Endothelial cell of umbilical vein (primary cell): ENCODE measurements at regions not wholly inside any gene's neighbourhood (a gene's known extent, or its start where the extent isn't known, plus 50 kb on each side); places are given as distances from the start of the nearest gene placed in this dataset.

Source experiments
- BruUV-seq: library from RNA; stranded (reverse); fragments of 400-500 nt; replicated peaks from 2 replicates; lab custom pipeline; 2021; lab: Mats Ljungman, UMichigan
- CTCF ChIA-PET: fragments of 300-600, 350-600 bp; sonication (Branson Sonifier 250); formaldehyde crosslinking; loops from one replicate; lab custom pipeline; 2021; ENCODE audit warnings: antibody characterized with exemption, inconsistent platforms; lab: Charles Lee
- POLR2A ChIA-PET: fragments of 300-600, 350-600 bp; sonication (Branson Sonifier 250); formaldehyde crosslinking; loops from one replicate; lab custom pipeline; 2021; ENCODE audit warnings: antibody characterized with exemption, inconsistent platforms; lab: Charles Lee
- DNase-seq: peaks from one replicate; pipeline ENCODE4 v3.0.0-alpha.2; 2011; ENCODE audit warnings: low read depth, low spot score
- FAIRE-seq: peaks from 2 replicates; lab custom pipeline; 2011; peaks lifted over from hg19 to GRCh38; lab: Jason Lieb, UNC
- H2AFZ ChIP-seq: 2 replicates; pipeline ENCODE4 v1.6.0; 2012; ENCODE audit warnings: low read depth, low read length, control low read depth, inconsistent platforms
- H3K27ac ChIP-seq: 2 replicates; pipeline ENCODE4 v1.5.1; 2011; ENCODE audit warnings: low read depth, mild to moderate bottlenecking, control low read depth, low read length, moderate library complexity; ENCODE audit not compliant: insufficient read depth
- H3K27me3 ChIP-seq, 2 experiments: 2 replicates each; pipeline versions ENCODE4 v1.6.0 to v1.6.1; 2011; ENCODE audit warnings: low read length in 2 of 2, mixed read lengths in 1 of 2; ENCODE audit not compliant: control insufficient read depth in 2 of 2, insufficient read depth in 2 of 2
- H3K36me3 ChIP-seq, 2 experiments: 2 replicates in 1 of 2; 3 replicates in 1 of 2; pipeline ENCODE4 v1.5.1; 2011; ENCODE audit warnings: low read length in 2 of 2, mild to moderate bottlenecking in 1 of 2, moderate library complexity in 1 of 2; ENCODE audit not compliant: control insufficient read depth in 2 of 2, insufficient read depth in 2 of 2; ENCODE audit errors: extremely low read depth in 1 of 2
- H3K4me1 ChIP-seq: 3 replicates; pipeline ENCODE4 v1.5.1; 2011; ENCODE audit warnings: mild to moderate bottlenecking, low read length; ENCODE audit not compliant: control insufficient read depth, insufficient read depth; ENCODE audit errors: extremely low read depth
- H3K4me2 ChIP-seq: 2 replicates; pipeline ENCODE4 v1.6.1; 2011; ENCODE audit warnings: low read length, control low read depth, mixed read lengths; ENCODE audit not compliant: insufficient read depth
- H3K4me3 ChIP-seq, 3 experiments: fragments of 200-600 bp in 1 of 3; sonication (generic), shearing (Covaris generic) in 1 of 3; replicated peaks in 1 of 3; 2 replicates each; pipeline ENCODE4 v1.5.1; 2011 to 2016; ENCODE audit warnings: control low read depth in 3 of 3, low read length in 3 of 3, mild to moderate bottlenecking in 2 of 3, inconsistent platforms in 1 of 3, low read depth in 1 of 3, moderate library complexity in 1 of 3; ENCODE audit not compliant: insufficient read depth in 1 of 3
- H3K79me2 ChIP-seq: 2 replicates; pipeline ENCODE4 v1.6.0; 2012; ENCODE audit warnings: low read length, inconsistent platforms; ENCODE audit not compliant: control insufficient read depth, insufficient read depth
- H3K9ac ChIP-seq: replicated peaks from 2 replicates; pipeline ENCODE3; 2011; ENCODE audit warnings: low read length, control low read depth; ENCODE audit not compliant: insufficient read depth; ENCODE audit errors: extremely low read depth
- H3K9me1 ChIP-seq: replicated peaks from 3 replicates; pipeline ENCODE4 v1.6.0; 2011; ENCODE audit warnings: mild to moderate bottlenecking, low read length; ENCODE audit not compliant: control insufficient read depth, insufficient read depth; ENCODE audit errors: extremely low read depth
- H3K9me3 ChIP-seq: replicated peaks from 2 replicates; pipeline ENCODE4 v1.5.1; 2012; ENCODE audit warnings: low read length, inconsistent platforms; ENCODE audit not compliant: control insufficient read depth, insufficient read depth
- H4K20me1 ChIP-seq: replicated peaks from 2 replicates; pipeline ENCODE3; 2011; ENCODE audit warnings: mild to moderate bottlenecking, low read length; ENCODE audit not compliant: control insufficient read depth, insufficient read depth; ENCODE audit errors: extremely low read depth
- EZH2 ChIP-seq: IDR thresholded peaks from 2 replicates; pipeline ENCODE4 v1.6.1; 2012; ENCODE audit warnings: borderline replicate concordance, low read depth, mild to moderate bottlenecking, moderate library complexity, low read length, inconsistent platforms; ENCODE audit not compliant: severe bottlenecking
- FOS ChIP-seq: IDR thresholded peaks from 2 replicates; pipeline ENCODE4 v1.6.1; 2011; ENCODE audit warnings: mild to moderate bottlenecking, low read length, moderate library complexity, borderline replicate concordance; ENCODE audit not compliant: insufficient read depth
- GATA2 ChIP-seq: IDR thresholded peaks from 2 replicates; pipeline ENCODE4 v1.7.0; 2011; ENCODE audit warnings: low read depth, mild to moderate bottlenecking, moderate library complexity, mixed read lengths, low read length; ENCODE audit not compliant: insufficient read length, insufficient read depth
- JUN ChIP-seq: IDR thresholded peaks from 2 replicates; pipeline ENCODE4 v1.6.1; 2011; ENCODE audit warnings: borderline replicate concordance, low read depth; ENCODE audit not compliant: insufficient read length, insufficient read depth
- MYC ChIP-seq: IDR thresholded peaks from one replicate; pipeline ENCODE4 v1.6.1; 2011; ENCODE audit warnings: mild to moderate bottlenecking, low read depth, low read length
- POLR2A ChIP-seq: IDR thresholded peaks from 2 replicates; pipeline ENCODE4 v1.6.1; 2012; ENCODE audit warnings: low read depth, mild to moderate bottlenecking, control low read depth, low read length
- POLR2AphosphoS5 ChIP-seq: IDR thresholded peaks from 2 replicates; pipeline ENCODE4 v1.6.1; 2012; ENCODE audit warnings: low read depth, mild to moderate bottlenecking, control low read depth, low read length, moderate library complexity; ENCODE audit not compliant: insufficient read depth
- dilution Hi-C: fragments of 300-500 bp; cut with MboI; formaldehyde crosslinking; loops from one replicate; pipeline ENCODE4 v1.15.0; 2019; ENCODE audit warnings: low sequenced_read_pairs; ENCODE audit not compliant: extremely low pct_ligation_motif_present
- intact Hi-C: fragments of 100-400 bp; cut with micrococcal nuclease; formaldehyde crosslinking; loops from one replicate; pipeline ENCODE4 v1.10.0; 2022
- TF ChIP-seq, protein P1 (sequence below), 2 donors: IDR thresholded peaks; 1 replicate in 1 of 2; 2 replicates in 1 of 2; pipeline ENCODE4 v1.5.1; 2011; ENCODE audit warnings: low read length in 2 of 2, mild to moderate bottlenecking in 2 of 2, moderate library complexity in 2 of 2, control low read depth in 1 of 2, inconsistent platforms in 1 of 2, low read depth in 1 of 2; ENCODE audit not compliant: insufficient read depth in 1 of 2; ENCODE audit errors: extremely low read depth in 1 of 2

DNA sequence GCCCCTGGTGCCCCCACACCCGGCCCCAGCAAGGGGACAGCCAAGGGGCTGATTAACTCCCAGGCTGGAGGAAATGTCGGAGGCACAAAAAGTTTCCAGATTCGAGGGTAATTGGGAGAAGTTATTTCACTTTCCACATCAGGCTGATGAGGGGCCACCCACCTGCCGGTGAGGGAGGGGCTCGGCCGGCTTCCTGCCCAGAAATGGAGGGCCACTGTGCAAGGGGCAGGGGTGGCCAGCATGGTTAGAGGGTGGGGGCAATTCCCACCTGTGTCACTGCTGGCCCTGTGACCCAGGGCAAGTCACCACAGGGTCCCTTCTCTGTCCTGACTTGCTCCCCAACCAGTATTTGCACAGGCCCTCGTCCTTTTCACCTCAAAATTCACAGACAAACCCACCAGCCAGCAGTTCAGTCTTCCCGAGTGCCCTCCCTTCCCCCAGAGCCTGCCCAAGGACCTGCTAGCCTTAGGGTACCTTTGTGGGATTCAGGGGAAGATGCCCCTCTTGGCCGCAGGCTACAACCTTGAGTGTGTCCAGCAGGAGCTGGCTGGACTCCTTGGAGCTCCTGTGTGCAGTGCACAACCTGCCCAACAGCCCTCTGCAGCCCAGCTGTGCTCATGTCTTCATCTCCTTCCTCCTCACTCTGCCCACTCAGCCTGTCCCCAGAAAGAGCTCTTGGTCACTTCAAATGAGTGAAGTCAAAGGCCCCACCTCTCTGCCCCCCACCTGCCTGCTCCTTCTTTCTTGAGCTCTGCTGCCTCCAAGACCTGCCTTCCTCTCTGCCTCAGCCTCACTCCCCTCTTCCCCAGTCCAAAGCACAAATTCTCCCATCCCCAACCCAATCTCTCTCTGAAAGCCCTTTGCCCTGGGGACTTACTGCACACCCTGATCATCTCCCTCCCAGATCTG is 130.5 kb downstream of the BARX1 start:
- dilution Hi-C loops (no loop called here), intact Hi-C loops (no loop called here)
- no peaks in the 10 kb centered on the region for H3K4me1 ChIP-seq
- H3K27me3 ChIP-seq: no peaks in the 10 kb centered on the region
- no peak overlapping the region for H3K9ac ChIP-seq
- H3K79me2 ChIP-seq: no peaks in the 10 kb centered on the region
- no peak overlapping the region for H3K4me3 ChIP-seq
- CTCF ChIA-PET: interaction anchor here (1.5 kb wide), 1 partner anchor 9 kb away, joined by 4 read pairs; no protein-coding TSS in a partner anchor
- H3K4me2 ChIP-seq: no peak overlapping the region
- H3K9me3 ChIP-seq: no peaks in the 10 kb centered on the region
- POLR2A ChIA-PET: no interaction called here
- no peaks in the 10 kb centered on the region for H4K20me1 ChIP-seq
- H3K36me3 ChIP-seq: no peaks in the 10 kb centered on the region
- TF ChIP-seq GATA2 (no peak), JUN (no peak), EZH2 (no peak), POLR2A (no peak), POLR2AphosphoS5 (no peak)
- H3K9me1 ChIP-seq: no peaks in the 10 kb centered on the region
- DNase-seq (no peak), FAIRE-seq (no peak)
- no TSS peak for BruUV-seq
- no peak overlapping the region for H3K27ac ChIP-seq
- no peak overlapping the region for H2AFZ ChIP-seq

DNA sequence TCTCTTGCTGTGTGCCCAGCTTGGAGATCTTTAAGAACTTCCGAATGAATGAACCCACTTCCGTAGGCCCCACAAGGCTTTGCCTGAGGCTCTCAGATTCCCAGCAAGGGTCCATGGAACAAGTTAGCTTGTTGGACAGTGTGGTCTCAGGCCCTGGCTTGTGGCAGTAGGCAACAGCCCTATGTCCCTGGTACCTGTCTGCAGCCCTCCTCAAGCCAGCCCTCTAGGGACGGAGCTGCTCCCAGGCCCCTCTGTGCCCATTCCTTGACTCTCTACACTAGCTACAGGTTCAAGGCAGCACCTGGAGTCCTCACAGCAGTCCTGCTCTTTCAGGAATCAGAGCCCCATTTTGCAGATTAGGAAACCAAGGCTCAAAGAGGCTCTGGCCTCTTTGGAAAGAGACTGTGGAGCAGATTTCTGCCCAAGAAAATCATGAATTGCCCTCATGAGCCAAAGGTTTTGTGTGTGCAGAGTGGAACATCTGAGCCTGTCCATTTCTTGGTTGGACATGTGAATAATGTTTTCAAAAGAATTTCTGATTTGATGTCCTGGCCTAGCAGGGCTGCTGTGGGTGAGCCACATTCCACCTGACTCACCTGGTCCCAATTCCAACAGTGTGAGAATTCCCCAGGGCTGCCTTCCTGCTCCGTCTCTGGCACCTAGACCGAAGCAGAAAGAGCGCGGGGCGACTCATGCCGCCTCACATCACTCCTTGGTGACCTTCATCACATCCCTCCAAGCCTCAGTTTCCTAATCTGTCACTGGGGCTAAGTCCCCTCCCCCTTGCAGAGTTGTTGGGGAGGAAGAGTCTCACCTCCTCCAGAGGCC is 131.7 kb downstream of the BARX1 start:
- Histone ChIP-seq H3K4me2 (no peak overlapping the region), H3K36me3 (no peaks in the 10 kb centered on the region), H3K27ac (no peak overlapping the region), H3K4me1 (no peaks in the 10 kb centered on the region), H3K27me3 (no peaks in the 10 kb centered on the region), H3K4me3 (no peak overlapping the region), H3K79me2 (no peaks in the 10 kb centered on the region), H2AFZ (no peak overlapping the region), H3K9me1 (no peaks in the 10 kb centered on the region), H3K9me3 (no peaks in the 10 kb centered on the region), H3K9ac (no peak overlapping the region), H4K20me1 (no peaks in the 10 kb centered on the region)
- POLR2A ChIA-PET: no interaction called here
- no TSS peak for BruUV-seq
- DNase-seq: no peak
- no peak for TF ChIP-seq MYC
- TF ChIP-seq EZH2: no peak
- no peak for TF ChIP-seq POLR2AphosphoS5
- TF ChIP-seq JUN: no peak
- no peak for TF ChIP-seq POLR2A
- TF ChIP-seq GATA2: no peak
- no peak for TF ChIP-seq FOS
- TF ChIP-seq, protein P1, sequence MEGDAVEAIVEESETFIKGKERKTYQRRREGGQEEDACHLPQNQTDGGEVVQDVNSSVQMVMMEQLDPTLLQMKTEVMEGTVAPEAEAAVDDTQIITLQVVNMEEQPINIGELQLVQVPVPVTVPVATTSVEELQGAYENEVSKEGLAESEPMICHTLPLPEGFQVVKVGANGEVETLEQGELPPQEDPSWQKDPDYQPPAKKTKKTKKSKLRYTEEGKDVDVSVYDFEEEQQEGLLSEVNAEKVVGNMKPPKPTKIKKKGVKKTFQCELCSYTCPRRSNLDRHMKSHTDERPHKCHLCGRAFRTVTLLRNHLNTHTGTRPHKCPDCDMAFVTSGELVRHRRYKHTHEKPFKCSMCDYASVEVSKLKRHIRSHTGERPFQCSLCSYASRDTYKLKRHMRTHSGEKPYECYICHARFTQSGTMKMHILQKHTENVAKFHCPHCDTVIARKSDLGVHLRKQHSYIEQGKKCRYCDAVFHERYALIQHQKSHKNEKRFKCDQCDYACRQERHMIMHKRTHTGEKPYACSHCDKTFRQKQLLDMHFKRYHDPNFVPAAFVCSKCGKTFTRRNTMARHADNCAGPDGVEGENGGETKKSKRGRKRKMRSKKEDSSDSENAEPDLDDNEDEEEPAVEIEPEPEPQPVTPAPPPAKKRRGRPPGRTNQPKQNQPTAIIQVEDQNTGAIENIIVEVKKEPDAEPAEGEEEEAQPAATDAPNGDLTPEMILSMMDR (IDR thresholded peaks at IDR 0.05; ENCODE audit: extremely low read depth in 1 of 2, insufficient read depth in 1 of 2, low read depth in 1 of 2, low read length in 2 of 2): no peak
- CTCF ChIA-PET: no interaction called here
- intact Hi-C loops: no loop called here
- FAIRE-seq: no peak
- dilution Hi-C loops: no loop called here
